WTC11 (cell line): ENCODE measurements at regions not wholly inside any gene's neighbourhood (a gene's known extent, or its start where the extent isn't known, plus 50 kb on each side); places are given as distances from the start of the nearest gene placed in this dataset.

Experiments used
- ATAC-seq: fragments of 200-7000 bp; cut with Tn5 transposase; 2 replicates; pipeline ENCODE4 v1.10.0; 2021; ENCODE audit warnings: mild to moderate bottlenecking, moderate library complexity
- CTCF ChIA-PET: fragments of 300-600 bp; sonication (Branson Sonifier 250); formaldehyde crosslinking; loops from one replicate; lab custom pipeline; 2021; ENCODE audit warnings: antibody characterized with exemption; lab: Charles Lee
- POLR2A ChIA-PET: fragments of 350-600 bp; sonication (Branson Sonifier 250); formaldehyde crosslinking; loops from one replicate; lab custom pipeline; 2021; ENCODE audit warnings: antibody characterized with exemption; lab: Charles Lee
- DNase-seq: peaks from one replicate; pipeline ENCODE4 v3.0.0; 2021; ENCODE audit warnings: low spot score
- H3K27ac Mint-ChIP-seq: 2 replicates; pipeline ENCODE4 v1.8.0; 2021; ENCODE audit warnings: mixed read lengths
- H3K27me3 Mint-ChIP-seq: 2 replicates; pipeline ENCODE4 v1.8.0; 2021; ENCODE audit warnings: low read depth, mild to moderate bottlenecking, moderate library complexity, mixed read lengths
- H3K36me3 Mint-ChIP-seq: 2 replicates; pipeline ENCODE4 v1.8.0; 2021; ENCODE audit warnings: mixed read lengths
- H3K4me1 Mint-ChIP-seq: 2 replicates; pipeline ENCODE4 v1.8.0; 2022; ENCODE audit warnings: mixed read lengths
- H3K4me3 Mint-ChIP-seq: 2 replicates; pipeline ENCODE4 v1.8.0; 2021; ENCODE audit warnings: mild to moderate bottlenecking, moderate library complexity, mixed read lengths
- H3K9me3 Mint-ChIP-seq: 2 replicates; pipeline ENCODE4 v1.8.0; 2021; ENCODE audit warnings: mixed read lengths
- ATF3 ChIP-seq: sonication (generic); formaldehyde crosslinking; conservative IDR thresholded peaks from 2 replicates; pipeline ENCODE4 v1.8.1; 2022; ENCODE audit warnings: mild to moderate bottlenecking, missing genetic modification reagents
- ATF6 ChIP-seq: sonication (generic); formaldehyde crosslinking; IDR thresholded peaks from 2 replicates; pipeline ENCODE4 v1.8.1; 2023; ENCODE audit warnings: mild to moderate bottlenecking, missing genetic modification reagents
- CTCF ChIP-seq: fragments of 200-600 bp; IDR thresholded peaks from 2 replicates; pipeline ENCODE4 v1.8.0; 2022; ENCODE audit warnings: antibody characterized with exemption
- E2F1 ChIP-seq: sonication (generic); formaldehyde crosslinking; IDR thresholded peaks from 2 replicates; pipeline ENCODE4 v1.8.0; 2022; ENCODE audit warnings: mild to moderate bottlenecking, missing genetic modification reagents
- FOXP4 ChIP-seq: sonication (generic); formaldehyde crosslinking; IDR thresholded peaks from 2 replicates; pipeline ENCODE4 v1.8.0; 2022; ENCODE audit warnings: mild to moderate bottlenecking, missing genetic modification reagents
- HMGXB4 ChIP-seq: sonication (generic); formaldehyde crosslinking; IDR thresholded peaks from 2 replicates; pipeline ENCODE4 v1.8.1; 2023; ENCODE audit warnings: mild to moderate bottlenecking, moderate library complexity, missing genetic modification reagents
- IRF2 ChIP-seq: sonication (generic); formaldehyde crosslinking; IDR thresholded peaks from 2 replicates; pipeline ENCODE4 v1.8.0; 2022; ENCODE audit warnings: low read depth, missing genetic modification reagents, borderline replicate concordance
- JAZF1 ChIP-seq: fragments of 250-450 bp; sonication (Bioruptor Pico); IDR thresholded peaks from 2 replicates; pipeline ENCODE4 v1.9.0; 2021; ENCODE audit warnings: moderate library complexity, mild to moderate bottlenecking, inconsistent platforms
- JUN ChIP-seq: sonication (generic); formaldehyde crosslinking; IDR thresholded peaks from 2 replicates; pipeline ENCODE4 v1.8.0; 2023; ENCODE audit warnings: mild to moderate bottlenecking, missing genetic modification reagents
- MYBL2 ChIP-seq: sonication (generic); formaldehyde crosslinking; IDR thresholded peaks from 2 replicates; pipeline ENCODE4 v1.8.1; 2023; ENCODE audit warnings: mild to moderate bottlenecking, moderate library complexity, missing genetic modification reagents
- NFATC4 ChIP-seq: fragments of 250-450 bp; sonication (Bioruptor Pico); IDR thresholded peaks from 2 replicates; pipeline ENCODE4 v1.9.0; 2021; ENCODE audit warnings: mild to moderate bottlenecking
- NFYB ChIP-seq: sonication (generic); formaldehyde crosslinking; conservative IDR thresholded peaks from 2 replicates; pipeline ENCODE4 v1.8.0; 2022; ENCODE audit warnings: low read depth, missing genetic modification reagents
- RELA ChIP-seq: sonication (generic); formaldehyde crosslinking; IDR thresholded peaks from 2 replicates; pipeline ENCODE4 v1.8.1; 2022; ENCODE audit warnings: missing genetic modification reagents, mild to moderate bottlenecking, borderline replicate concordance
- RORB ChIP-seq: fragments of 250-450 bp; sonication (Bioruptor Pico); IDR thresholded peaks from 2 replicates; pipeline ENCODE4 v1.9.0; 2021; ENCODE audit warnings: mild to moderate bottlenecking
- ZNF121 ChIP-seq: sonication (generic); formaldehyde crosslinking; IDR thresholded peaks from 2 replicates; pipeline ENCODE4 v1.8.0; 2023; ENCODE audit warnings: missing genetic modification reagents
- ZNF138 ChIP-seq: sonication (generic); formaldehyde crosslinking; conservative IDR thresholded peaks from 2 replicates; pipeline ENCODE4 v1.8.1; 2022; ENCODE audit warnings: mild to moderate bottlenecking, moderate library complexity, missing genetic modification reagents
- ZNF317 ChIP-seq: sonication (generic); formaldehyde crosslinking; IDR thresholded peaks from 2 replicates; pipeline ENCODE4 v1.8.1; 2023; ENCODE audit warnings: low read depth, mild to moderate bottlenecking, moderate library complexity, missing genetic modification reagents, borderline replicate concordance
- ZNF416 ChIP-seq: fragments of 250-450 bp; sonication (Bioruptor Pico); IDR thresholded peaks from 2 replicates; pipeline ENCODE4 v1.9.0; 2021; ENCODE audit warnings: mild to moderate bottlenecking, inconsistent platforms
- ZNF512 ChIP-seq: sonication (generic); formaldehyde crosslinking; IDR thresholded peaks from 2 replicates; pipeline ENCODE4 v1.8.1; 2022; ENCODE audit warnings: missing genetic modification reagents, borderline replicate concordance
- ZNF671 ChIP-seq: fragments of 250-450 bp; sonication (Bioruptor Pico); IDR thresholded peaks from 2 replicates; pipeline ENCODE4 v1.8.0; 2021; ENCODE audit warnings: mild to moderate bottlenecking

GRCh38 chr6:88238901-88239300 lies 72.8 kb upstream of the CNR1 start:
- CTCF ChIA-PET: interaction anchor here (1.3 kb wide), 1 partner anchor 254 kb away, joined by 6 read pairs; no protein-coding TSS in a partner anchor
- POLR2A ChIA-PET: no interaction called here
- no peak overlapping the region for H3K27ac Mint-ChIP-seq
- H3K27me3 Mint-ChIP-seq: 0 out of 2 replicates have a peak, but pooled peaks cover 7% of the 10 kb centered on the region
- no peaks in the 10 kb centered on the region for H3K4me1 Mint-ChIP-seq
- peaks cover 20% of the 10 kb centered on the region for H3K9me3 Mint-ChIP-seq
- no peak overlapping the region for H3K4me3 Mint-ChIP-seq
- no peak for DNase-seq
- ATAC-seq: no peak
- H3K36me3 Mint-ChIP-seq: peaks cover 16% of the 10 kb centered on the region
- TF ChIP-seq ZNF121 (CRISPR knock-in tag) (no peak), E2F1 (CRISPR knock-in tag) (no peak), ATF3 (CRISPR knock-in tag) (no peak), ZNF671 (no peak), ZNF317 (CRISPR knock-in tag) (no peak), NFATC4 (CRISPR knock-in tag) (no peak), JUN (CRISPR knock-in tag) (no peak), HMGXB4 (CRISPR knock-in tag) (no peak), ATF6 (CRISPR knock-in tag) (no peak), MYBL2 (CRISPR knock-in tag) (no peak), ZNF512 (CRISPR knock-in tag) (no peak), RELA (CRISPR knock-in tag) (no peak), ZNF138 (no peak), ZNF416 (CRISPR knock-in tag) (no peak), JAZF1 (CRISPR knock-in tag) (no peak), IRF2 (no peak), RORB (no peak)

GRCh38 chr6:88238065-88238464 lies 71.9 kb upstream of the CNR1 start:
- H3K9me3 Mint-ChIP-seq: peaks cover 29% of the 10 kb centered on the region
- DNase-seq (peak; percentile 51), ATAC-seq (peak; percentile 93)
- H3K4me1 Mint-ChIP-seq: no peaks in the 10 kb centered on the region
- H3K4me3 Mint-ChIP-seq: no peak overlapping the region
- H3K27me3 Mint-ChIP-seq: 0 out of 2 replicates have a peak, but pooled peaks cover 7% of the 10 kb centered on the region
- CTCF ChIA-PET: interaction anchor here (0.7 to 2.1 kb wide), 7 partner anchors 26 to 405 kb away, joined by 3 to 23 read pairs (median 6); no protein-coding TSS in a partner anchor
- TF ChIP-seq FOXP4 (CRISPR knock-in tag): no peak
- TF ChIP-seq CTCF: peak; percentile 51
- TF ChIP-seq NFYB (CRISPR knock-in tag): no peak
- TF ChIP-seq, all 79 proteins: peak for 1
- POLR2A ChIA-PET: no interaction called here
- Mint-ChIP-seq H3K36me3 (peaks cover 16% of the 10 kb centered on the region), H3K27ac (no peak overlapping the region)
